Tibial nerve (tissue), 3 donors: ENCODE measurements at regions not wholly inside any gene's neighbourhood (a gene's known extent, or its start where the extent isn't known, plus 50 kb on each side); places are given as distances from the start of the nearest gene placed in this dataset.

ENCODE experiments used
- POLR2A ChIP-seq, 2 donors: fragments of 450-650 bp; IDR thresholded peaks; one replicate each; pipeline ENCODE4 v1.6.1; 2017; ENCODE audit warnings: antibody characterized with exemption in 2 of 2, mild to moderate bottlenecking in 2 of 2, moderate library complexity in 2 of 2
- TF ChIP-seq, protein P1 (sequence below), 5 experiments: fragments of 200-600 bp in 3 of 5; fragments of 450-650 bp in 2 of 5; sonication (generic) in 3 of 5; IDR thresholded peaks; one replicate each; pipeline ENCODE4 v1.5.1; 2016 to 2019; ENCODE audit warnings: antibody characterized with exemption in 5 of 5, mild to moderate bottlenecking in 3 of 5, moderate library complexity in 2 of 5

DNA sequence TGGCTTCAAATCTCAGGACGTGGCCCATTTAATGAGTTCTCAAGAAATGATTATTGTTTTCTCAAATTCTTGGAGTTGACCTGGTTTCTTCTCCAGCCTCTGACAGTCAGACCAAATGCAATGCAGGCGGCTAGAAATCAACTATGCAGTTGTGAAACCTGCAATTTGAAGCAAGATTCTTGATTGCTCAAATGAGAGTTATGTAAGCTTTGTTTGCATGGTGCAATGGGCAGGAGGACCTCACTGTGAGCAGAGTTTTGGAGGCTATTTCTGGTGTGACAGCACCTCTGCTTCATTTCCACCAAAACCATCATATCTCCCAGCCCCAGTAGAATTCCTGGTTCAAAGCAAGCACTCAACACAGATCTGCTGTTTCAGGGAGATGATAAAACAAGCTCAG, 500.0 kb upstream of the KLF4 start:
- TF ChIP-seq, protein P1, sequence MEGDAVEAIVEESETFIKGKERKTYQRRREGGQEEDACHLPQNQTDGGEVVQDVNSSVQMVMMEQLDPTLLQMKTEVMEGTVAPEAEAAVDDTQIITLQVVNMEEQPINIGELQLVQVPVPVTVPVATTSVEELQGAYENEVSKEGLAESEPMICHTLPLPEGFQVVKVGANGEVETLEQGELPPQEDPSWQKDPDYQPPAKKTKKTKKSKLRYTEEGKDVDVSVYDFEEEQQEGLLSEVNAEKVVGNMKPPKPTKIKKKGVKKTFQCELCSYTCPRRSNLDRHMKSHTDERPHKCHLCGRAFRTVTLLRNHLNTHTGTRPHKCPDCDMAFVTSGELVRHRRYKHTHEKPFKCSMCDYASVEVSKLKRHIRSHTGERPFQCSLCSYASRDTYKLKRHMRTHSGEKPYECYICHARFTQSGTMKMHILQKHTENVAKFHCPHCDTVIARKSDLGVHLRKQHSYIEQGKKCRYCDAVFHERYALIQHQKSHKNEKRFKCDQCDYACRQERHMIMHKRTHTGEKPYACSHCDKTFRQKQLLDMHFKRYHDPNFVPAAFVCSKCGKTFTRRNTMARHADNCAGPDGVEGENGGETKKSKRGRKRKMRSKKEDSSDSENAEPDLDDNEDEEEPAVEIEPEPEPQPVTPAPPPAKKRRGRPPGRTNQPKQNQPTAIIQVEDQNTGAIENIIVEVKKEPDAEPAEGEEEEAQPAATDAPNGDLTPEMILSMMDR (IDR thresholded peaks at IDR 0.05), result no peak
- no peak for TF ChIP-seq POLR2A (IDR thresholded peaks at IDR 0.05)
